ENCODE measurements at regions not wholly inside any gene's neighbourhood (a gene's known extent, or its start where the extent isn't known, plus 50 kb on each side); places are given as distances from the start of the nearest gene placed in this dataset.

DNA sequence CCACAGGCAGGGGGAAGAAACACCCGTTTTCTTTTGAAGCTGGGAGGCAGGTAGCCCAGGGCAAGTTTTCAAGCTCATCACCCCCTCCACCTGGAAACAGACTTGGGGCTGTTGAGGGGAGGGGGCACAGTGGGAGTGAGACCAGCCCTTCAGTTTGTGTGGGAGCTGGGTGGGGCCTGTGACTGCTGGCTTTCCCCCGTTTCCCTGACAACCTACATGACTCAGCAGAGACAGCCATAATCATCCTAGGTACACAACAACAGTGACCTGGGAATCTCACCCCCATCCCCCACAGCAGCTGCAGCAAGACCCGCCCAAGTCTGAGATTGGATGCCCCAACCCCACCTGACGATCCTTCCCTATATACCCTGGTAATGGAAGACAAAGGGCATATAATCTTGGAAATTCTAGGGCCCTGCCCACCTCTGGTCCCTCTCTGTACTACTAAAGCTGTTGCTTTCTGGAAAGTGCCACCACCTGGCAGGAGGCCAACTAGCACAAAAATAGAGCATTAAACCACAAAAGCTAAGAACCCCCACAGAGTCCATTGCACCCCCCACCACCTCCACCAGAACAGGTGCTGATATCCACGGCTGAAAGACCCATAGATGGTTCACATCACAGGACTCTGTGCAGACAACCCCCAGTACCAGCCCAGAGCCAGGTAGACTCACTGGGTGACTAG, 422.2 kb upstream of the SGO1 start:
- Histone ChIP-seq H3K14ac (ENCODE audit: insufficient read depth, low read length) (no peak overlapping the region), H3K27ac (ENCODE audit: insufficient read length, low read depth, low read length) (no peak overlapping the region), H3K27me3 (ENCODE audit: insufficient read depth, low read length) (no peaks in the 10 kb centered on the region), H3K79me1 (ENCODE audit: insufficient read depth, low read depth, low read length, poor library complexity, severe bottlenecking) (no peaks in the 10 kb centered on the region), H4K20me1 (ENCODE audit: control insufficient read depth, insufficient read depth, insufficient read length) (no peaks in the 10 kb centered on the region), H3K56ac (ENCODE audit: insufficient read length, low read depth, low read length) (no peak overlapping the region), H2BK12ac (ENCODE audit: insufficient read length, low read depth, low read length) (no peak overlapping the region), H2BK5ac (ENCODE audit: insufficient read length, low read length) (no peak overlapping the region), H3K23ac (ENCODE audit: insufficient read length, low read depth, low read length) (no peak overlapping the region), H2BK20ac (ENCODE audit: low read depth, low read length, poor library complexity, severe bottlenecking) (no peak overlapping the region), H3K23me2 (ENCODE audit: insufficient read length, low read depth, low read length, poor library complexity, severe bottlenecking) (no peaks in the 10 kb centered on the region), H3T11ph (ENCODE audit: low read length) (no peak overlapping the region), H3K79me2 (ENCODE audit: insufficient read depth, low read length) (no peaks in the 10 kb centered on the region), H3K4ac (ENCODE audit: low read depth, low read length) (no peak overlapping the region), H4K5ac (ENCODE audit: insufficient read length, low read depth, low read length) (no peak overlapping the region), H3K4me2 (ENCODE audit: insufficient read depth, insufficient read length, low read length) (no peak overlapping the region), H3K9ac (ENCODE audit: extremely low read depth, insufficient read length, low read length) (no peak overlapping the region), H2BK15ac (ENCODE audit: low read depth, low read length) (no peak overlapping the region), H4K91ac (ENCODE audit: insufficient read length, low read depth, low read length) (no peak overlapping the region), H2AK5ac (ENCODE audit: insufficient read length, low read length) (no peak overlapping the region), H4K8ac (replicated peaks; ENCODE audit: insufficient read length, low read depth, low read length) (no peak overlapping the region), H3K9me3 (ENCODE audit: control insufficient read depth, low read depth, low read length) (no peaks in the 10 kb centered on the region), H2BK120ac (ENCODE audit: low read depth, low read length, poor library complexity, severe bottlenecking) (no peak overlapping the region), H3K18ac (ENCODE audit: insufficient read length, low read depth, low read length) (no peak overlapping the region), H3K4me1 (ENCODE audit: insufficient read depth, low read length) (no peaks in the 10 kb centered on the region), H2AFZ (ENCODE audit: low read length) (no peak overlapping the region)
- peak overlapping the region in 2 of 3 experiments; percentile 12 to 35; a peak in 2 of 7 replicates for H3K27ac Mint-ChIP-seq
- peaks cover under 1 to 31% (median 20%) of the 10 kb centered on the region in 3 experiments for H3K36me3 Mint-ChIP-seq (ENCODE audit: insufficient read depth in 1 of 3, low read depth in 3 of 3)
- TF ChIP-seq, protein P1, sequence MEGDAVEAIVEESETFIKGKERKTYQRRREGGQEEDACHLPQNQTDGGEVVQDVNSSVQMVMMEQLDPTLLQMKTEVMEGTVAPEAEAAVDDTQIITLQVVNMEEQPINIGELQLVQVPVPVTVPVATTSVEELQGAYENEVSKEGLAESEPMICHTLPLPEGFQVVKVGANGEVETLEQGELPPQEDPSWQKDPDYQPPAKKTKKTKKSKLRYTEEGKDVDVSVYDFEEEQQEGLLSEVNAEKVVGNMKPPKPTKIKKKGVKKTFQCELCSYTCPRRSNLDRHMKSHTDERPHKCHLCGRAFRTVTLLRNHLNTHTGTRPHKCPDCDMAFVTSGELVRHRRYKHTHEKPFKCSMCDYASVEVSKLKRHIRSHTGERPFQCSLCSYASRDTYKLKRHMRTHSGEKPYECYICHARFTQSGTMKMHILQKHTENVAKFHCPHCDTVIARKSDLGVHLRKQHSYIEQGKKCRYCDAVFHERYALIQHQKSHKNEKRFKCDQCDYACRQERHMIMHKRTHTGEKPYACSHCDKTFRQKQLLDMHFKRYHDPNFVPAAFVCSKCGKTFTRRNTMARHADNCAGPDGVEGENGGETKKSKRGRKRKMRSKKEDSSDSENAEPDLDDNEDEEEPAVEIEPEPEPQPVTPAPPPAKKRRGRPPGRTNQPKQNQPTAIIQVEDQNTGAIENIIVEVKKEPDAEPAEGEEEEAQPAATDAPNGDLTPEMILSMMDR (conservative IDR thresholded peaks at IDR 0.05) = no peak
- no peak overlapping the region for H3K4me3 Mint-ChIP-seq
- DNase-seq = no peak
- H3K27me3 Mint-ChIP-seq (ENCODE audit: low read depth) = no peaks in the 10 kb centered on the region; the same call in 1 of the 2 replicates
- whole genome bisulfite sequencing (ENCODE audit: extremely low coverage, insufficient read length, low lambda C conversion rate) = no CpG with 5 or more reads among the region's 5 CpGs
- peaks cover 4 to 7% of the 10 kb centered on the region in 2 experiments; a peak in 3 of 4 replicates for H3K4me1 Mint-ChIP-seq
- peaks cover 32 to 38% of the 10 kb centered on the region in 2 experiments for H3K9me3 Mint-ChIP-seq

All from H9 (cell line).